ENCODE measurements at regions not wholly inside any gene's neighbourhood (a gene's known extent, or its start where the extent isn't known, plus 50 kb on each side); places are given as distances from the start of the nearest gene placed in this dataset.

- 13 to 33% (median 15%) methylated on average over 3 of the region's 3 CpGs for WGBS, 3 donors
- FAIRE-seq = no peak
- peak in 1 of 2 donors; percentile 50 for DNase-seq
- no peaks in the 10 kb centered on the region for H3K9me3 ChIP-seq (ENCODE audit: control insufficient read depth in 2 of 2, insufficient read depth in 1 of 2, low read depth in 1 of 2, low read length in 1 of 2)
- H3K27ac ChIP-seq (ENCODE audit: low read depth in 1 of 3, low read length in 2 of 3) = no peak overlapping the region
- H3K4me3 ChIP-seq (ENCODE audit: low read depth in 1 of 3, low read length in 3 of 3) = no peak overlapping the region
- H3K27me3 ChIP-seq (ENCODE audit: control insufficient read depth in 3 of 3, insufficient read depth in 3 of 3, low read length in 3 of 3) = no peaks in the 10 kb centered on the region
- H3K4me1 ChIP-seq (ENCODE audit: control insufficient read depth in 3 of 3, insufficient read depth in 2 of 3, low read depth in 1 of 3, low read length in 2 of 3) = no peaks in the 10 kb centered on the region
- H3K36me3 ChIP-seq (ENCODE audit: control insufficient read depth in 3 of 3, insufficient read depth in 2 of 3, low read depth in 1 of 3, low read length in 3 of 3) = no peaks in the 10 kb centered on the region
Measured at GRCh38 chr13:103639326-103639725, 573.1 kb upstream of the SLC10A2 start.

GRCh38 chr13:103638706-103639105, 572.5 kb upstream of the SLC10A2 start:
- WGBS, 3 donors = 65 to 79% (median 65%) methylated on average over 2 of the region's 2 CpGs
- FAIRE-seq (no peak), DNase-seq (no peak)
- no peak overlapping the region for H3K27ac ChIP-seq (ENCODE audit: low read depth in 1 of 3, low read length in 2 of 3)
- H3K4me3 ChIP-seq (ENCODE audit: low read depth in 1 of 3, low read length in 3 of 3) = no peak overlapping the region
- H3K27me3 ChIP-seq (ENCODE audit: control insufficient read depth in 3 of 3, insufficient read depth in 3 of 3, low read length in 3 of 3) = no peaks in the 10 kb centered on the region
- H3K4me1 ChIP-seq (ENCODE audit: control insufficient read depth in 3 of 3, insufficient read depth in 2 of 3, low read depth in 1 of 3, low read length in 2 of 3) = no peaks in the 10 kb centered on the region
- no peaks in the 10 kb centered on the region for H3K36me3 ChIP-seq (ENCODE audit: control insufficient read depth in 3 of 3, insufficient read depth in 2 of 3, low read depth in 1 of 3, low read length in 3 of 3)
- H3K9me3 ChIP-seq (ENCODE audit: control insufficient read depth in 2 of 2, insufficient read depth in 1 of 2, low read depth in 1 of 2, low read length in 1 of 2) = no peaks in the 10 kb centered on the region

GRCh38 chr13:103634066-103634465, 567.8 kb upstream of the SLC10A2 start:
- H3K27me3 ChIP-seq (ENCODE audit: control insufficient read depth in 3 of 3, insufficient read depth in 3 of 3, low read length in 3 of 3) = no peaks in the 10 kb centered on the region
- FAIRE-seq = no peak
- no peaks in the 10 kb centered on the region for H3K9me3 ChIP-seq (ENCODE audit: control insufficient read depth in 2 of 2, insufficient read depth in 1 of 2, low read depth in 1 of 2, low read length in 1 of 2)
- H3K4me3 ChIP-seq (ENCODE audit: low read depth in 1 of 3, low read length in 3 of 3) = no peak overlapping the region
- 67 to 83% (median 76%) methylated on average over 2 of the region's 2 CpGs for WGBS, 3 donors
- no peak overlapping the region for H3K27ac ChIP-seq (ENCODE audit: low read depth in 1 of 3, low read length in 2 of 3)
- no peaks in the 10 kb centered on the region for H3K4me1 ChIP-seq (ENCODE audit: control insufficient read depth in 3 of 3, insufficient read depth in 2 of 3, low read depth in 1 of 3, low read length in 2 of 3)
- H3K36me3 ChIP-seq (ENCODE audit: control insufficient read depth in 3 of 3, insufficient read depth in 2 of 3, low read depth in 1 of 3, low read length in 3 of 3) = no peaks in the 10 kb centered on the region
- no peak for DNase-seq

DNA sequence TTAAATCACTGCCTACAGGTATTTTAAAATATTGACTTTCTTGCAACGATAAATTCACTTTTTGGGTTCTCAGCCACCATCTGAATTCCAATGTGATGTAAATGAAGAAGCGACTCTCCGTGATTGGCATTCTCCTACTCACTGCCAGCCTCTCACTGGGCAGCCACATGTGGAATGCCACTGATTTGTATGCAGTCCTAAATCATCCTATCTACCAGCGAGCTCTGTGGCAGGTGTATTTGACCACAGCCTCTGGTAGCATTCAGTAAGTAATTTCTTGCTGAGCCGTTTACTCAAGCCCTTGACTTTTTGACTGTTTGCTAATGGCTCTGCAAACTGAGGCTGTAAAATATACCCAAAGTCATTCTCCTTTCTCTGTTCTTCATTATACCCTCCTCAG, 559.0 kb upstream of the SLC10A2 start:
- no peaks in the 10 kb centered on the region for H3K36me3 ChIP-seq (ENCODE audit: control insufficient read depth in 3 of 3, insufficient read depth in 2 of 3, low read depth in 1 of 3, low read length in 3 of 3)
- FAIRE-seq (no peak), DNase-seq (no peak)
- no peaks in the 10 kb centered on the region for H3K4me1 ChIP-seq (ENCODE audit: control insufficient read depth in 3 of 3, insufficient read depth in 2 of 3, low read depth in 1 of 3, low read length in 2 of 3)
- H3K27me3 ChIP-seq (ENCODE audit: control insufficient read depth in 3 of 3, insufficient read depth in 3 of 3, low read length in 3 of 3) = no peaks in the 10 kb centered on the region
- H3K4me3 ChIP-seq (ENCODE audit: low read depth in 1 of 3, low read length in 3 of 3) = no peak overlapping the region
- H3K27ac ChIP-seq (ENCODE audit: low read depth in 1 of 3, low read length in 2 of 3) = no peak overlapping the region
- WGBS, 3 donors = 74 to 76% (median 76%) methylated on average over 5 of the region's 5 CpGs
- no peaks in the 10 kb centered on the region for H3K9me3 ChIP-seq (ENCODE audit: control insufficient read depth in 2 of 2, insufficient read depth in 1 of 2, low read depth in 1 of 2, low read length in 1 of 2)

DNA sequence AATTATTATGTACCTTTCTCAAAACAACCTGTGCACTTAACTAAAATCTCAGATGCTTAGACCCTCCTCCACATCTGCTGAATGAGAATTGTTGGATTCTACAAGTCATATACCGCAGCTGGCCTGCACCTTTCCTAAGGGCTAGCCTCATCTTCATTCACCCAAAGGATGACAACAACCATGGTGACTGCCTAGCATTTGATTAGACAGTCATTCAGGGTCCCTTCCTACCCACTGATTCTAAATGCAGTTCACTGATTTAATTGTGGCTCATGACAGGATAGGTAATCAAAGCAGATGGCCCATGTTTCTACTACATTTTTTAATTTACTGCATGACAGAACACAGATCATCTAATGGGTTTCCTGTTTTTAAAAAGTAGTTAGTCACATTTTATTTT, 551.9 kb upstream of the SLC10A2 start:
- no peaks in the 10 kb centered on the region for H3K4me1 ChIP-seq (ENCODE audit: control insufficient read depth in 3 of 3, insufficient read depth in 2 of 3, low read depth in 1 of 3, low read length in 2 of 3)
- no peak overlapping the region for H3K4me3 ChIP-seq (ENCODE audit: low read depth in 1 of 3, low read length in 3 of 3)
- FAIRE-seq = no peak
- no peaks in the 10 kb centered on the region for H3K27me3 ChIP-seq (ENCODE audit: control insufficient read depth in 3 of 3, insufficient read depth in 3 of 3, low read length in 3 of 3)
- no peaks in the 10 kb centered on the region for H3K36me3 ChIP-seq (ENCODE audit: control insufficient read depth in 3 of 3, insufficient read depth in 2 of 3, low read depth in 1 of 3, low read length in 3 of 3)
- H3K27ac ChIP-seq (ENCODE audit: low read depth in 1 of 3, low read length in 2 of 3) = no peak overlapping the region
- no peak for DNase-seq
- WGBS, 3 donors = 89 to 96% (median 89%) methylated on average over 1 of the region's 1 CpG
- H3K9me3 ChIP-seq (ENCODE audit: control insufficient read depth in 2 of 2, insufficient read depth in 1 of 2, low read depth in 1 of 2, low read length in 1 of 2) = no peaks in the 10 kb centered on the region

DNA sequence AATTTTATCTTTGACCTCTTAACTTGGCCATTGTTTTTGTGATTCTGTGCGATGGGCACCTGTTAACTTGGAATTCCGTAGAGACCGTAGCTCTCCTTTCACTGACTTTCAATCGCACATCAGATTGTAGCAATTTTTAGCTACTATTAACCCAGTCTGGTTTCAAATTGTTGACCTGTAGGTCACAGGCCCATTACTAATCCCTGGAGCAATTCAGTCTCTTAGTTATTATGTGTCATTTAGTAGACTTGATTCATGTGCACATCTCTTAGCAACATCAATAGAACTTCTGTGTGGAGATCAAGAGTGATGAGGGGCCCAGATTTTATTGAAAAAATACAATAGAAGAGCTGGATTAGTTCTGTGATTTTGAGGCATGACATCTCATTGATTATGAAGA, 549.6 kb upstream of the SLC10A2 start:
- no peak for DNase-seq
- Histone ChIP-seq H3K4me1 (ENCODE audit: control insufficient read depth in 3 of 3, insufficient read depth in 2 of 3, low read depth in 1 of 3, low read length in 2 of 3) (no peaks in the 10 kb centered on the region), H3K9me3 (ENCODE audit: control insufficient read depth in 2 of 2, insufficient read depth in 1 of 2, low read depth in 1 of 2, low read length in 1 of 2) (no peaks in the 10 kb centered on the region), H3K36me3 (ENCODE audit: control insufficient read depth in 3 of 3, insufficient read depth in 2 of 3, low read depth in 1 of 3, low read length in 3 of 3) (no peaks in the 10 kb centered on the region), H3K27me3 (ENCODE audit: control insufficient read depth in 3 of 3, insufficient read depth in 3 of 3, low read length in 3 of 3) (no peaks in the 10 kb centered on the region), H3K4me3 (ENCODE audit: low read depth in 1 of 3, low read length in 3 of 3) (no peak overlapping the region), H3K27ac (ENCODE audit: low read depth in 1 of 3, low read length in 2 of 3) (no peak overlapping the region)
- FAIRE-seq = no peak
- WGBS, 3 donors = 86 to 90% (median 90%) methylated on average over 4 of the region's 4 CpGs

DNA sequence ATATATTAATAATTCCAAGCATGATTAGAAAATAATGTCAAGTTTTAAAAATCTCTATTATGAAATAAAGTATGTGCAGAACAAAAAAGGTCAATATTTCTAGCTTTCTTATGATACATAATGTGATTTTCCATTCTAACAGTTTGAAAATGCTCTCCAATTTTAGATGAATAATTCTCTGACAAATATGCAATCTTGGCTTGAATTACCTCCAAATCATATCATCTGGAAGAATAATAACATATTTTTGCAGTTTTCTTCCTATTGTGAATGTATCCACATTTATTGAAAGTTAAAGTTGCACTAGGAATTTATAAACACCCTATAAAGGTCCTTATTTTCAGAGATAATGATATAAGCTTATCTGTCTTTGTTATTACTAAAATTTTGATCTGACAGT, 548.5 kb upstream of the SLC10A2 start:
- no peak overlapping the region for H3K27ac ChIP-seq (ENCODE audit: low read depth in 1 of 3, low read length in 2 of 3)
- DNase-seq = no peak
- no peak for FAIRE-seq
- H3K4me1 ChIP-seq (ENCODE audit: control insufficient read depth in 3 of 3, insufficient read depth in 2 of 3, low read depth in 1 of 3, low read length in 2 of 3) = no peaks in the 10 kb centered on the region
- H3K27me3 ChIP-seq (ENCODE audit: control insufficient read depth in 3 of 3, insufficient read depth in 3 of 3, low read length in 3 of 3) = no peaks in the 10 kb centered on the region
- H3K9me3 ChIP-seq (ENCODE audit: control insufficient read depth in 2 of 2, insufficient read depth in 1 of 2, low read depth in 1 of 2, low read length in 1 of 2) = no peaks in the 10 kb centered on the region
- no peak overlapping the region for H3K4me3 ChIP-seq (ENCODE audit: low read depth in 1 of 3, low read length in 3 of 3)
- no peaks in the 10 kb centered on the region for H3K36me3 ChIP-seq (ENCODE audit: control insufficient read depth in 3 of 3, insufficient read depth in 2 of 3, low read depth in 1 of 3, low read length in 3 of 3)

DNA sequence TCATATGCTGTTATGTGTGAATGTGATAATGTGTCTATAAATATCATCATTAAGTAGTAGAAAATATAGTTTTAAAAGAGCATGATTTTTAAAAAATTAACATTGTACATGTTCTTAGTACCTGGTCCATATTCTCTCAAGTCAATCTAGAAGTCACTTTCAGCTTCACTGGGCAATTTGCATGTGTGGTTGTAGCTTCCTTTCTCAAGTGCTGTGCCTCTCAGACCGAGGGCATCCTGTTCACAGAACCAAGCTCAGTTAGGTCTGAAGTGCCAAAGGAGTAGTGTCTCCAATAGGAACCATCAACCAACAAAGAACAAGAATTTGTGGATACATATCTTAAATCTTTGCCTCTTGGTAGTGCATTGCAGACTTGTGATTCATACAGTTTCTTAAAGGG, 541.8 kb upstream of the SLC10A2 start:
- 54 to 69% (median 65%) methylated on average over 1 of the region's 1 CpG for WGBS, 3 donors
- DNase-seq (no peak), FAIRE-seq (no peak)
- H3K27me3 ChIP-seq (ENCODE audit: control insufficient read depth in 3 of 3, insufficient read depth in 3 of 3, low read length in 3 of 3) = no peaks in the 10 kb centered on the region
- no peaks in the 10 kb centered on the region for H3K36me3 ChIP-seq (ENCODE audit: control insufficient read depth in 3 of 3, insufficient read depth in 2 of 3, low read depth in 1 of 3, low read length in 3 of 3)
- peaks cover 0 to 4% of the 10 kb centered on the region in 2 donors for H3K9me3 ChIP-seq (ENCODE audit: control insufficient read depth in 2 of 2, insufficient read depth in 1 of 2, low read depth in 1 of 2, low read length in 1 of 2)
- H3K27ac ChIP-seq (ENCODE audit: low read depth in 1 of 3, low read length in 2 of 3) = no peak overlapping the region
- no peaks in the 10 kb centered on the region for H3K4me1 ChIP-seq (ENCODE audit: control insufficient read depth in 3 of 3, insufficient read depth in 2 of 3, low read depth in 1 of 3, low read length in 2 of 3)
- no peak overlapping the region for H3K4me3 ChIP-seq (ENCODE audit: low read depth in 1 of 3, low read length in 3 of 3)

DNA sequence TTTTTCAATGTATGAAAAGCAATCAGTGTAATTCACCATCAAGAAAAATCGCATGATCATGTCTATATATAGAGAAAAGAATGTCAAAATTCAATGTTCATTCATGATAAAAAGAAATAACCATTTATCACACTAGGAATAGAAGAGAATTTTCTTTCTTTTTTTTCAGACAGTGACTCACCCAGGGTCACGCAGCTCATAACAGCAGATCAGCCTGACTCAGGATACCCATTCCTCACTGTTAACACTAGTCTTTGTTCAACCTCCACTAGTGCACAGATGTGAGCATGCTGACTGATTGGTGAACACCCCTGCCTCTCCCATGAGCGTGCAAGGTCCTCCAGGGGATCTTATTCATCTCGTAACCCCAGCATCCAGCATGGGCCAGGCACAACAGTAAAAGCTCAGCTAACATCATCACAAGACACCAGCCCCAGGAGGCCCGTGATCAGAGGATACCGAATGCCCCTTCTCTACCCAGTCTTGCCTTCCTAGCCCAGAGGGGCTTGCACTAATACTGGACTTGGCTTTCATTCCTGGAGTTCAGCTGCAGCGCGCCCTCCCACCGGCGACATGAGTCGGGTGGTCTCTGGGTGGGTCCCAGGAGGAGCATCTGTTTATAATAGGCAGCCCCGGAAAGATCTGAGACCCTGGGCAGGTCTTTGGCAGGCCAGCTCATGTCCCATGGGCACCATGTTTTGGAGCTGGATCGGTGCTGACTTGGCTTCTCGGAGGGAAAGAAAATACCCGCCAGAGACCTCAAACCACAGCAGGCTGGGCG, 539.5 kb upstream of the SLC10A2 start:
- Histone ChIP-seq H3K4me1 (ENCODE audit: control insufficient read depth in 3 of 3, insufficient read depth in 2 of 3, low read depth in 1 of 3, low read length in 2 of 3) (no peaks in the 10 kb centered on the region), H3K27ac (ENCODE audit: low read depth in 1 of 3, low read length in 2 of 3) (no peak overlapping the region), H3K4me3 (ENCODE audit: low read depth in 1 of 3, low read length in 3 of 3) (no peak overlapping the region), H3K27me3 (ENCODE audit: control insufficient read depth in 3 of 3, insufficient read depth in 3 of 3, low read length in 3 of 3) (no peaks in the 10 kb centered on the region), H3K36me3 (ENCODE audit: control insufficient read depth in 3 of 3, insufficient read depth in 2 of 3, low read depth in 1 of 3, low read length in 3 of 3) (no peaks in the 10 kb centered on the region), H3K9me3 (ENCODE audit: control insufficient read depth in 2 of 2, insufficient read depth in 1 of 2, low read depth in 1 of 2, low read length in 1 of 2) (peaks cover 0 to 4% of the 10 kb centered on the region in 2 donors)
- WGBS, 3 donors = 87 to 95% (median 92%) methylated on average over 16 of the region's 16 CpGs
- FAIRE-seq (no peak), DNase-seq (no peak)
